Hematopoietic multipotent progenitor cell (in vitro differentiated cells): ENCODE measurements at regions not wholly inside any gene's neighbourhood (a gene's known extent, or its start where the extent isn't known, plus 50 kb on each side); places are given as distances from the start of the nearest gene placed in this dataset. TPM values are rescaled to one million over a fixed set of nuclear protein-coding genes. Genes with fewer than 3 reads are reported as not detected.

Experiments used
- DNase-seq, 3 donors: peaks; one replicate each; pipeline ENCODE4 v3.0.0-alpha.2; 2011 to 2015; ENCODE audit warnings: low read depth in 2 of 3, low spot score in 2 of 3
- small RNA-seq: library from RNA; depleted of rRNA; stranded (forward); fragments of <200 nt; gene quantifications from one replicate; pipeline ENCODE3, GENCODE V24; 2012

DNA sequence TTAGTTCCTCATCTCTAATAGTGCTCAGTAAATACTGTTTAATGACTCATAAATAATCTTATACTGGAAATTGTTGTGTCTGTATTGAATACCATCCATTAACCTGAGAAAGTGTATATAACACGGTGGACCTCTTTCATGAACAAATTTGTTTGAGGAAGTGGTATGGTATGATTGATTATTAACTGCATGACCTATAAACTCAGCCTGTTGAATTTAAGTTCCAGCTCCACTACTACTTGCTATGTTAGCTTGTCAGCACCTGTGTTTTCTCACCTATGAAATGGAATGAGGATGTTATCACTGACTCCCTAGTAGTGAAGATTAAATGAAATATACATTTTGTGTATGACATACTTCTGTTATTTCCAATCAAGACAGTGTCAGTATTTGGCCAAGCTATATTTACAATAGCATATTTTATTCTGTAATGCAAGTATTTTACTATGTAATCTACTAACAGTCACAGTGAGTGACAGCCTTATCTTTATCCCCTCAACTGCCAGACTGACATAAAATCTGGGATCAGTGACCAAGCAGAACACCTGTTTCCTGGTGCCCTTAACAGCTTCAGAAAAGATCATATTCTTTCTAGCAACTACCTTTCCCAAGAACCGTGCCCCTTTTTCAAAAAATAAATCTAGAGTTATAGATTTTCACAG is 77.3 kb upstream of the ITGA1 start:
- no peak for DNase-seq

DNA sequence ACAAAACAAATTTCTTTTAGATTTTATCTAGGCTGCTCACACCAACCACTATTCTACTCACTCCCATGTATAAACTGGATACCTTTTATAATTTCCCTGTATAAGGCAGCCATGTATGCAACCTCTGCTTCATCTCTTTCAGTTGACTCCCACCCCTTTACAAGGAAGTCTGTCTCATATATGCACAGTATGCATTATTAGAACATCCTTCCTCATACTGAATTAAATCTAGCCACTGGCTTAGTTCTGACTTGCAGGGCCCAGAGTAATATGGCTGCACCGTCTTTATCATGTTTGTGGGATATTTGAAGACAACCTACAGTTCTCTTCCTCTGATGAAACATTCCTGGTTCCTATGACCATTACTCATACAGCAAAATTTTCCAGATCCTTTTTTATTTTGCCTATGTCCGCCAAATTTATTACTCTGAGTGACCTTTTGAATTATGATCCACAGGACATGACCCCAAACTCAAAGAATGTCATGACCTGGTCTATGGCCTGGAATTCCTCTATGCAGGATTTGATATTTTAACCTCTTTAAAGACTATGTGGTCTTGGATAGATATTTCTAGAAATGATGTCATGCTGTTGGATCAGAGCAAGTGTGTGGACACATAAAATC is 76.6 kb upstream of the ITGA1 start:
- DNase-seq, result no peak

DNA sequence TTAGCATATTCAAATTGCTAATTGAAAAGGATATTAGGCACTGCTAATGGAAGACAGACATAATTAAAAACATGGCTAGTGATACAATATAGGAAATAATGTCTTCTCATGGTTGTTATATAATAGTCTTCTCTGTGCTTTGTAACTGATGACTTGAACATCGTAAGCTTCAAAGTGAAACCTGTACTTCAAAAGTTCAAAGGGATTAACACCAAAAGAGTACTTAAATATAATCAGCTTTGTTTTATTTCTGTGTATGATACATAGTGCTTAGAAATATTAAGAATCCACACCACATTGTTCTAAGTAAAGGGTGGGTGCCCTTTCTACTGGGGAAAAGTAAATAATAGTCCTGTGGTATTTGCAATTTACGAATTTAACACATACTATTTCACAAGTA is 75.4 kb upstream of the ITGA1 start:
- DNase-seq, result no peak

DNA sequence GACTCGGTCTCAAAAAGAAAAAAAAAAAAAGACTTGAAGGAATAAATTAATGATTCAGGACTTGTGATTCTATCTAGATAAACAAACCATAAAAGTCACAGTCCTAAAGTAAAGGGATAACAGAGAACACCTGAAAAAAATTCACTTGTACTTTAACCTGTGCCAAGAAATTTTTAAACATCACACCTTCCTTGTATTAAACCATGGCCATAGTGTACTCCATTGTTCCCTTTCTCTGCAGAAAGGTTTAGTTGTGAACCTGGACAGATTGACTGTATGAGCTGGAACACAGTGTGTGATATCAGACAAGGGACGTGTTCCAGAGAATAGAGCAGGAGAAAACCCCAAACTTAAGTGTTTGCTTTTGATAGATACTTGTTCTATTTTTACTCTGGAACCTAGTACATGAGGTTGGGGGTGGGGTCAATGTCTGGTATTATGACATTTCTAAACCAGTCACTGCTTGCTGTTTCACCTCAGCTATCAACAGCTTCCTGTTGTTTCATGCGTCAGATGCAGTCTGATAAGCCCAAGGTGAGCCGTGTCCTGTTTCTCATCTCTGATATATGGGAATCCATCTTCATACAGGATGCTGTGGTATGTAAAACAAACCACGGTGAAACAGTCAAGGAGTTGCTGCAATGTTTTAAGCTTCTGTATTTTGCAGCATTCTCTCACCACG is 62.5 kb upstream of the ITGA1 start:
- peak; percentile 29 to 53 (median 49) for DNase-seq

DNA sequence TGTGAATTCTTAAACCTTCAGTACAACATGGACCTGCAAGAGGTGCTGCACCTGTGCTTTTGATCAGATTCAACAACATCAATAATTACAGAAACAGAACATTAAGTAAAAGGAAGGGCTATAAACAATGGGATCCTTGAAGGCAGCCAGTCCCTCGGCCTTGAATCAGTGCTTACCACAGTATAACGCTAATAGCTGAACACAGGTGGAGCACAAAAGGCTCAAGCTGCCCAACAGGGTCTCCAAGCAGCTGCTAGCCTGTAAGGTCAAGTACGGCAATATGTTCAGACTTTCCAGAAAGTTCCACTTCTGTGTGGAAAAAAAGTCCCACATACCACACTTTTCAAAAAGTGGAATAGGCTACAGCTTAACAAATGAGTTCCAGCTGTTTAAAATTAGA is 61.9 kb upstream of the ITGA1 start:
- no peak for DNase-seq

DNA sequence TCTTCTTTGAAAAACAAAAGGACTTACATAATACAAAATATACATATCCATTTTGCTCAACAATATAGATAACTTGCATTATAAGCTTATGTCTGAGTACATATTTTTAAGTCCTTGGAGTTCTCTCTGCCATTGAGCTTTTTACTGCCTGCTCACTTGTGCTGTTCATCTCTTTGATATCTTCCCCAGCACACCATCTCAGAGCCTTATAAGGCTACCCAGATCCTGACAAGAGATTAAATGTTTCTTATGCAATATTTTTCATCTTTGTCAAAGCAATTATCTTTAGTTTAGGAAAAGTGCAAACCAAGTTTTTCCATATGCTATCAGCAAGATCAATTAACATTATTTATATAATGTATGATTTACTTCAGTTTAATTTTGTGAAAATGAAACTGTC is 60.7 kb upstream of the ITGA1 start:
- no peak for DNase-seq

DNA sequence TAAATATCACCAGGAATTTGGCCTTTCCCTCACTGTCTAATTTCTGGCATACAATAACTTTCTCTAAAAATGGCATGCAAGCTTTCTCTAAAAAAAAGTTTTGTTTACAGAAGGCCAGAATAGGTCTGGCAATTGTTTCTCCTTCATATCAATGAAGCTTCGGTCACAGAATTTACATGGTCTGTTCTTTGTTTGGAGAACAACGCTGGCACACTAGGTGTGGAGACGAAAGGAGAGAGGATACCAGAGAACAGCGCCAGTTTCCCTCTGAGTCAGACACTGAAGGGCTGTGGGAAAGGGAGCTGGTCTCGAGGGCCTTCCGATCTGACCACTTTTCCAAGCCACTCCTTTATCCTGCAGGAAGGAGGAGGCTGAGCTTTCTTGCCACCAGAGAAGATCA is 60.1 kb upstream of the ITGA1 start:
- DNase-seq, result no peak

DNA sequence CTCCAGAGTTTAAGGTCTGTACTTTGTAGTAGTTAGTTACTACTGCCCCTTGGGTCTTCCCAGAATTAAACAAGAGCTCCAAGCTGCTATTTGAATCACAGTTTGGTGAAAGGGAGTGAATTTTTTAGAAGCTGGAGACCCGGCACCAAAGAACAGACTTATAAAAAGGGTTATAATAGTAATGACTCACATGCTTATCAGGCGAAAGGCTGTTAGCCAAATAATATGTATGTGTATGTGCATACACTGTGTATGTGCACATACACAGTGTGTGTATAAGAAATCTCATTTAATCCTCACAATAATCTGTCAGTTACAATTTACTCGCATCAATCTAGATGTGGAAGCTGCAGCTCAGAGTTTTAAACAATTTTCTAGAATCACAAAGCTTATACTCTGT is 59.5 kb upstream of the ITGA1 start:
- DNase-seq, result no peak

DNA sequence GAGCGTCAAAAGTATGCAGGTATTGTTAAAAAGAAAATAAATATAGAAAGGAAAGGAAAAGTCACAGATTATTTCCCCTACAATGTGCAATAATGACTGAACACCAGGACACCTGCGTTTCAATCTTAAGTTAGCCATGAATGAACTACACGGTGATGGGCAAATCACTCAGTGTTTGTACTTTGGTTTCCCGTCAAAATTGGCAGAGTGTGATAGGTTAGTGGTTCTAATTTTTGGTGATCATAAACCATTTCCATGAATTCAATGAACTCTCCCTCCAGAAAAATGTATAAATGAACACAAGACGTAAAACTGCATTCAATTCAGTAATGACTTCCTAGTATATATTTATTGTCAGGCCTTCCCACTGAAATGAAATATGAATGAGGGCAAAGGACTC is 59.0 kb upstream of the ITGA1 start:
- no peak for DNase-seq

DNA sequence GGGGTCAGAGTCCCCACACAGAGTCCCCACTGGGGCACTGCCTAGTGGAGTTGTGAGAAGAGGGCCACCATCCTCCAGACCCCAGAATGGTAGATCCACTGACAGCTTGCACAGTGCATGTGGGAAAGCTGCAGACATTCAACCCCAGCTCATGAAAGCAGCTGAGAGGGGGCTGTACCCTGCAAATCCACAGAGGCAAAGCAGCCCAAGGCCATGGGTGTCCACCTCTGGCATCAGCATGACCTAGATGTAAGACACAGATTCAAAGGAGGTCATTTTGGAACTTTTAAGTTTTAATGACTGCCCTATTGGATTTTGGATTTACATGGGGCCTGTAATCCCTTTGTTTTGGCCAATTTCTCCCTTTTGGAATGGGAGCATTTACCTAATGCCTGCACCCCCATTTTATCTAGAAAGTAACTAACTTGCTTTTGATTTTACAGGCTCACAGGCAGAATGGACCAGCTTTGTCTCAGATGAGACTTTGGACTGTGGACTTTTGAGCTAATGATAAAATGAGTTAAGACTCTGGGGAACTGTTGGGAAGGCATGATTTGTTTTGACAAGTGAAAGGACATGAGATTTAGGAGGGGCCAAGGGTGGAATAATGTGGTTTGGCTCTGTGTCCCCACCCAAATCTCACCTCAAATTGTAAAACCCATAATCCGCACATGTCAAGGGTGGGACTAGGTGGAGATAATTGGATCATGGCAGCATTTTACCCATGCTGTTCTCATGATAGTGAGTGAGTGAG is 56.3 kb upstream of the ITGA1 start:
- DNase-seq, result no peak

DNA sequence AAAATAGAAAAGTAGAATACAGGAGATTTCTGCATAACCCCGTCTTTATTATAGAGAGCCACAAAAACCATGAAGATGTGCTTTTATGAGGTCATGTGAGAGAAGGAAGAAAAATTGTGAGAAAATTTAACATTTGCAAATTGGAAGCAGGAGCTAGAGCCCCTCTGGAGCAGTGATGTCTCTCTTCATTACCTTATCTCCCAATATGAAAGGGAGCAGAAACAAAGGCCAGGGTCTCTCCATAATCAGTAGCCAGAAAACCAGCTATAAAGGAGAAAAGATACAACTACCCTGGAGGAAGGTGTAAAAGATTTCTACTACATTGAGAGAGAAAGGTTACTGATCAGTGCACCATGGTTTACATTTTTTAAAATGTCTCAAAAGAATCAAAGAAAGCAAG is 53.2 kb upstream of the ITGA1 start:
- DNase-seq, result no peak

DNA sequence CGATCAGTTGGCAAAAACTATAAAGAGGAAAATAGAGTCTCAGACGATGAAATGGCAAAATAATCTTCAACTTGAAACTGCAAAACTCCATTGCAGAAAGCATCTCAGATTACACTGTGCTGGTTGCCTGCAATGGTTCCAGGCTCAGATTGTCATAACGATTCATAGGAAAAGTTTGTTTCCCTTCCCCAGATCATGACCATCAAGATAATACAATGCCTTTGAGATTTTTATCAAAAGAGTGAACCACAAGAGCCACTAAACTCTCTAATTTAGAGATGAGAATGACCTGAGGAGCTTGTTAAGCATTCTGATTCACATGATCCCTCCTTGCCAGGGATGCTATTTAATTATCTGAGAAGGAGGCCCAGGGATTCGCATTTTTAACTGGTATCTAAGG is 52.6 kb upstream of the ITGA1 start:
- DNase-seq, result no peak

Small RNA genes lying in the stretch of these regions (small RNA-seq; reads per million reads assigned to genes)
- not detected for gene RPS17P11
